ENCODE measurements at regions not wholly inside any gene's neighbourhood (a gene's known extent, or its start where the extent isn't known, plus 50 kb on each side); places are given as distances from the start of the nearest gene placed in this dataset.

DNA sequence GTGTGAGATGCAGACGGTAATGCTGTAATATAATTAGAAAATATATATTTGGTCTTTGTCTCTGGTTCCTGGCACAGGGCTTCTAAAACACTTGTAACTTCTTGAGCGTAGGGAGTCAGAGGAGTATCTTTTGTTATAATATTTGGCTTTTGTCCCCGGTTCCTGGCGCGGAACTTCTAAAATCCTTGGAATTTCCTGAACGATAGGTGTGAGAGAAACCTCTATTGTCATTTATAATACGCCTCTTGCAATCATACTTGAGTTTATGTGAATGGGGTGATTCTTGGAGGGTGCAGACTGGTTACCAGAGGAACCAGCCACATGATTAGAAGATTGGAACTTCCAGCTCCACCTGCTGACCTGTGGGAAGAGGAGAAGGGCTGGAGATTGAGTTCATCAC is 54.1 kb upstream of the ZBED5 start:
- no peak for TF ChIP-seq CTCF (IDR thresholded peaks at IDR 0.05)
- Histone ChIP-seq H3K27me3 (ENCODE audit: control insufficient read depth, insufficient read depth, low read length) (no peaks in the 10 kb centered on the region), H3K9ac (no peak overlapping the region), H3K4me2 (ENCODE audit: low read length) (no peak overlapping the region), H3K79me2 (no peaks in the 10 kb centered on the region), H3K4me1 (no peaks in the 10 kb centered on the region), H3K4me3 (ENCODE audit: low read depth, low read length) (no peak overlapping the region), H3K9me3 (ENCODE audit: control insufficient read depth, low read length) (no peaks in the 10 kb centered on the region), H2AFZ (no peak overlapping the region), H3K27ac (no peak overlapping the region), H3K36me3 (ENCODE audit: control insufficient read depth, insufficient read depth, low read length) (no peaks in the 10 kb centered on the region)

- H3K4me2 ChIP-seq (ENCODE audit: low read length): no peak overlapping the region
- no peak overlapping the region for H3K27ac ChIP-seq
- H3K9me3 ChIP-seq (ENCODE audit: control insufficient read depth, low read length): no peaks in the 10 kb centered on the region
- no peak for TF ChIP-seq CTCF (IDR thresholded peaks at IDR 0.05)
- H3K4me3 ChIP-seq (ENCODE audit: low read depth, low read length): no peak overlapping the region
- no peak overlapping the region for H2AFZ ChIP-seq
- H3K79me2 ChIP-seq: no peaks in the 10 kb centered on the region
- H3K36me3 ChIP-seq (ENCODE audit: control insufficient read depth, insufficient read depth, low read length): no peaks in the 10 kb centered on the region
- no peaks in the 10 kb centered on the region for H3K4me1 ChIP-seq
- no peaks in the 10 kb centered on the region for H3K27me3 ChIP-seq (ENCODE audit: control insufficient read depth, insufficient read depth, low read length)
- H3K9ac ChIP-seq: no peak overlapping the region
These were observed 51.5 kb upstream of the ZBED5 start for GRCh38 chr11:10909141-10909883.

GRCh38 chr11:10908215-10908951 is 50.5 kb upstream of the ZBED5 start:
- no peak overlapping the region for H3K4me3 ChIP-seq (ENCODE audit: low read depth, low read length)
- no peak for TF ChIP-seq CTCF (IDR thresholded peaks at IDR 0.05)
- no peaks in the 10 kb centered on the region for H3K9me3 ChIP-seq (ENCODE audit: control insufficient read depth, low read length)
- no peak overlapping the region for H3K9ac ChIP-seq
- H3K79me2 ChIP-seq: no peaks in the 10 kb centered on the region
- H3K27me3 ChIP-seq (ENCODE audit: control insufficient read depth, insufficient read depth, low read length): no peaks in the 10 kb centered on the region
- H3K4me2 ChIP-seq (ENCODE audit: low read length): no peak overlapping the region
- no peaks in the 10 kb centered on the region for H3K4me1 ChIP-seq
- no peak overlapping the region for H3K27ac ChIP-seq
- no peak overlapping the region for H2AFZ ChIP-seq
- no peaks in the 10 kb centered on the region for H3K36me3 ChIP-seq (ENCODE audit: control insufficient read depth, insufficient read depth, low read length)
